ENCODE measurements at regions not wholly inside any gene's neighbourhood (a gene's known extent, or its start where the extent isn't known, plus 50 kb on each side); places are given as distances from the start of the nearest gene placed in this dataset.

- no peak for DNase-seq
These were observed 130.2 kb upstream of the ELL2 start for GRCh38 chr5:96091874-96092273.

GRCh38 chr5:96090215-96090614 is 128.6 kb upstream of the ELL2 start:
- DNase-seq: no peak

DNA sequence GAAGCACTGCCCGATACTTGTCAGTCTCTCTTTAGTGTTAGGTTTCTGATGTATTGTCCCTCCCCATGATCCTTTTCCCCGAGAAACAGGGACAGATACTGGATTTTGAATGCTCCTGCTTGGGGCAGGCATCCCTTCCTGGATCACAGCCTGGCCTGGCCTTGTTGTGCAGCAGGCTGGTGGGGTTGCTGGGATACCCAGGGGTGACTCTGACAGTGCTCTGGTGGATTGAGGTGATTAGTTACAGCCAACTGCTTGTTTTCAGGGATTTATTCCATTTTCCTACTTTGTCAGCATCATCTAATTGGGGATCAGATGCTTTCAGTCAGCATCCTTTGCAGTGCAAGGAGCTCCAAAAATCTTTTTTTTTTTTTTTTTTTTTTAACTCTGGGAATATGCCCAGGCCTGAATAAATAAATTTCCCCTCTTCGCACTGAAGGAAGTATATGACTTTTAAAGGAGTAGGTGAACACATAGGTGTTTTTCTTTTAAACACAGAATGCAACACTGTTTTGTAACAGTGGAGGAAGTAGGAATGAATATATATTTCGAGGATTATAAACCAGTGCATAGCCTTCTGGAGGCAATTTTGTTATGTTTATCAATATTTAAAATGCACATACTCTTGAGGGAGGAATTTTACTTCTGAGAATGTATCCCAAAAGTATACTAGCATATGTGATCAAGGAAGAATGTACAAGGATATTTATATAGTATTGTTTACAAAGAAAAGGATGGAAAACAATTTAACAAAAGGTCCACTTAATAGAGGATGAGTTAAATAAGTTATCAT is 127.3 kb upstream of the ELL2 start:
- DNase-seq: no peak

GRCh38 chr5:96087939-96088338 is 126.3 kb upstream of the ELL2 start:
- DNase-seq: no peak

DNA sequence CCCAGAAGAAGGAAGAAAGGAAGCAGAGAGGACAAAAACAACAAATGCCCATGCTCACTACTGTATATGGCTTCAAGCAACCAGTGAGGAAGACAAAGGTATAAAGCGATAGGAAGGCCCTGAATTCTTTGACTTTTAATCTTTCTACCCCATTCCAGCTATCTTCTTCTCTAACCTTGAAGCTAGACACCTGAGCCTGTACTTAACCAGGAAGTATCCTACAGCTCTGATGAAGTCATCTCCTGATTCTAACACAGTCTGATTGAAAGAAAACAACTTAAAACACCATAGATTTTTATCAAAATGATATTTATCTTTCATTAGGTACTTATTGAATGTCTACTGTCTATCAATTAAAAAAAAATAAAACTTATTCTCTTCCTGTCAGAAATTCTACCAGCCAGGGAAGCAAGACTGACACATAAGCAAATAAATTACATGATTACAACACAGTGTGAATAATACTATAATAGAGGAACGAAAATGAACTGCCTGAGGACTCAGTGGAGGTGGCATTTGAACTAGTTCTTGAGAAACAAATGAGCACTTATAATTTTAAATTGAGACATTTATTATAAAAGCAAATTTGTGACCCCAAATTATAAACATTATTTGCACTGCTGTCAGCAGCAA is 123.3 kb upstream of the ELL2 start:
- no peak for DNase-seq

DNA sequence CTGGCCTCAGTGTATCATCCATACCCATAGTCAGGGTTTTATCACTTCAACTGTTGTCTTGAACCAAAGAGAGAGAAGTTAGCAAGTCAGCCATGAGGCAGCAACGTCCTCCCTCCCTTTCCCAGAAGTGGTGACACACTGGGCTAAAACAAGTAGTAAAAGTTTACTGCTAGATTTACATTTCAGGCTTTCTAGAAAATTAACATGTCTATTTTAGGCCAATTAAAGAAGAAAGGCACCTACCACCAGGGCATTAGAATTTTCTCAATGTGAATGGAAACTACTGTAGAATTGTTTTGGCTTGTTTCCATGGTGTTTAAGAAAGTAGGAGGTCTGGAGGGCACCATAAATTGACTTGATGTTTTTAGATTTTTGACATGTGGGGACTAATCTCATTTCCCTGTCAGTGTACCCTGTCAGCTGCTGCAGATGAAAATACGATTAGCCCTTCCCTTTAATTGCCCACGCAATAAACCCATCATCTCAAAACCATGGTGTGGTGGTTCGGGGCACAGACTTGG is 121.8 kb upstream of the ELL2 start:
- DNase-seq: no peak

DNA sequence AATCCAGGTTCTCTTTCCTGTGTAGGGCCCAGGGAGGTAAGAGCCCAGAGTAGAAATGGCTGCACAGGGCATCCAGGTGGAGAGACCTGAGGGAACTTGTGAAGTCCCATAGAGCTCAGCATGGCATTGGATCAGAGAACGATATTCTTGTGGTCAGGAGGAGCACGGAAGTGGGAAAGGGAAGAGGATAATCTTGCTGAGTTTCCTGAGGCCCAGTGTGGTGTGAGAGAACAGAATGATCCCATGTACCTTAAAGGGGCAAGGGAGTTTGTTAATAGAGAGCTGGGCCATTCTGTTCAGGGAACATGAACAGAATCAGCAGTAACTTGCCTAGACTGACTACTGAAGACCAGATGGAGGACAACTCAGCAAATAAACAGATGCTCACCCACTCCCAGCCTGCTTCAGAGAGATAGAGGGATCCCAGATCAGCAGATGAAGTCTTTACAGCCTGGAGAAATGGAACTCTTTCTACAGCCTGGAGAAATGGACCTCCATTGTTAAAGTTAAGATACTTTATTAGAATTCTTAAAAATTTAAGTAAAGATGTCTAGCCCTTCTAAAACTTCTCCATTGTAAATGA is 119.7 kb upstream of the ELL2 start:
- DNase-seq: no peak

GRCh38 chr5:96080557-96080956 is 118.9 kb upstream of the ELL2 start:
- DNase-seq: no peak

- DNase-seq: no peak
These were observed 118.3 kb upstream of the ELL2 start for GRCh38 chr5:96079962-96080361.

- no peak for DNase-seq
These were observed 117.4 kb upstream of the ELL2 start for GRCh38 chr5:96079075-96079474.

GRCh38 chr5:96076451-96076850 is 114.8 kb upstream of the ELL2 start:
- no peak for DNase-seq

DNA sequence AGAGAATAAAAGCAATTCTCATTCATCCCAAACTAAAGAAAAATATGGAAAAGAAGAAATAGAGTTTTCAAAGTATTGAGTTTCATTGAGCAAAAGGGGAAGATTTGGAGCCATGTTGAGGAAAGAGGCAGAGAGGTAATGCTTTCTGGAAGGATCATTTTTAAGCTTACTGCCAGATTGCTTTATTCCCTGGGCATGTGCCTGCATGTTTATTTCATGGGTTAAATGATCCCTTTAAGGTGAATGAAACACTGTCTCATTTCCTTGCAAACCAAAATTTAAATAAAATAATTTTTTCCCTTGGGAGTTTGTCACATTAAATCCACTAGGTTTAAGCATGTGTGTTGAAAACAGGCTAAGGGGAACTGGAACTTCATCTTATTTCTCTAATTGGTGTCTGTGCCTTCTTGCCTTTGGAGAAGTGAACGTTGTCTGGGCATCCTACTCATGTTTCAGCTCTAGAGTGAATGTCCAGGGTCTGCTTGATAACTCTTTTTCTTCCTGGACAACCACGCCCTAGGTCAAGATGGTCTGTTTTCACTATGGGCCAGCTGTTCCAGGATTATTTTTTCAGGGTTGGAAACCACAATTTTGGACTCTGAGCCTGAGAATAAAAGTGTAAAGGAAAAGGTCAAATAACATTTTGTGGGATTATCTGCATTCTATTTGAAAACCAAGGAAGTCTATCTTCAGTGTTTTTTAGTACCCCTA is 114.1 kb upstream of the ELL2 start:
- no peak for DNase-seq

- DNase-seq: no peak
These were observed 113.2 kb upstream of the ELL2 start for GRCh38 chr5:96074870-96075269.

DNA sequence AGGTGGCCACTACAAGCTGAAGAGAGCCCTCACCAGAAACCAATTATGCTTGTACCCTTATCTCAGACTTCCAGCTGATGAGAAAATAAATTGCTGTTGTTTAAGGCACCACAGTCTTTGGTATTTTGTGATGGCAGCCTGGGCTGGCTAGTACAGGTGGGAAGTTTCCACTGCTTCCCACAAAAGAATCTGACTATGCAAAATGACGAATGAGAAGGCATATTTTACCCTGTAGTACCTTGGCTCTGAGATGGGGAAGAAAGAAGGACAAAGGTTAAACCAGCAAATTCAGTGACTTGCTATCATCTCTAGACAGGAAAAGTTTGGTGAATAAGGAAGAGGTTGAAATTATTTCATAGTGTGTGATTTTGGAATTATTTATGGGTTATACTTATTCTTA is 112.8 kb upstream of the ELL2 start:
- DNase-seq: no peak

DNA sequence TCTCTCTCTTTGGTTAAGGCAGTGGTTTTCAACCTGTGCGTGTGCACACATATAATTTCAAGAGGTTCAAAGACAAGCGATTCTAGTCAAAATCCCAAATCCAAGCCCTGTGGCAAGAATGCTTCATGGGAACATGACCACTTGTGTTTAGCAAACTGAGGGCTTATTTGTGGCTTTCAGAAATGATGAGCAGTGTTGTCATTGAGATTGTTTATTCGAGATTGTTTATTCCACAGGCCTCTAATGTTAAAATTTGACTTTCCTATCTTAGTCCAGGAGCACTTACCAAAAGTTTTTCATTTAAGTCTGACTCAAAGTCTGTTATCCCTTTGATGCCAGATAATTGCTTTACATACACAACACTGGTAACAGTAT is 111.1 kb upstream of the ELL2 start:
- DNase-seq: no peak

- no peak for DNase-seq
These were observed 110.6 kb upstream of the ELL2 start for GRCh38 chr5:96072138-96072790.

- DNase-seq: no peak
These were observed 109.1 kb upstream of the ELL2 start for GRCh38 chr5:96070622-96071225.

DNA sequence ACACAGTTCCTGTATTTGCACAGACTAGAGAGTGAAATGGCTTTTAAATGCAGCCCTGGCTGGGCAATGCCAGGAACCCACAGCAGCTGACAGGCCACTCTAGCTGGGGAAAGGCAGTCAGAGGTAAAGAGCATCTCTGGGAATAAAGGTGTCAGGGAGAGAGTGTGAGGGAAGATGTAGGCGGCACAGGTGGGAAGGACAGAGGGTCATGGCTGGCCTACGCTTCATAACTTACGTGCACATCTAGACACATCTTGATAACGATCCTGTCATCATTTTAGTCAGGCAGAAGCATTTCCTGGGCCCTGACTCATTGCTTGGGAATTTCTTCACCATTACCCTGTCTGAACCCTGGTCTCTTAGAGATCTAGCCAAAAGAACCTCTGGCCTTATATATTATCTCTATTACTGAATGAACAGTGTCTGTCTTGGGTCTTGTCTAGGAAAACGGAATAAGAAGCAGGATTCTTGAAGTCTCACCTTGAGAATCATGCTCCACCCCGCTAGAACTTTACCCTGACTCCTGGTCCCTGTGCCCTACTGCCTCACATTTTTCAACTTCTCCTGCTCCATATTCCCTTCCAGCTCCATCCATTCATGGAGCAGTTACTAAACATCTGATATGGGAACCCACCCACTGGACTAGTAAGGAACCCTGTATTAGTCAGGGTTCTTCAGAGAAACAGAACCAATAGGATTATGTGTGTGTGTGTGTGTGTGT is 106.4 kb upstream of the ELL2 start:
- no peak for DNase-seq

DNA sequence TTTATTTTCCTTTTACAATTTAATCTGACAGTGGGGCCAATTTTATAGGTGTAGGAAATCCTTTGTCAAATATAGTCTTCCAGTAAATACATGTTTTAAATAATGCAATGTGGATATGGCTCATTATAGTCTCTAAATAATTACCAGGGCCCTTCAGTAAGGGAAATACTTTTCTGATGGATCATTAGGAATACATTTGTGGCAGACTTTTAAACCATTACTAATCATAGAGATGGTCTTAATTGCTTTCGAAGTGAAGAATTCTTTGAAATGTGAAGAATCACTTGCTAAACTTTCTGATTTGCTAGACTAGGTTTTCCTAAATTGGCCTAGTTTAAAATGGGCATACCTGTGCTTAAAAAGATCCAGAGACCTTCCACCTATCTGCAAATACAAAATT is 105.6 kb upstream of the ELL2 start:
- DNase-seq: no peak

- DNase-seq: no peak
These were observed 104.7 kb upstream of the ELL2 start for GRCh38 chr5:96066386-96066719.

DNA sequence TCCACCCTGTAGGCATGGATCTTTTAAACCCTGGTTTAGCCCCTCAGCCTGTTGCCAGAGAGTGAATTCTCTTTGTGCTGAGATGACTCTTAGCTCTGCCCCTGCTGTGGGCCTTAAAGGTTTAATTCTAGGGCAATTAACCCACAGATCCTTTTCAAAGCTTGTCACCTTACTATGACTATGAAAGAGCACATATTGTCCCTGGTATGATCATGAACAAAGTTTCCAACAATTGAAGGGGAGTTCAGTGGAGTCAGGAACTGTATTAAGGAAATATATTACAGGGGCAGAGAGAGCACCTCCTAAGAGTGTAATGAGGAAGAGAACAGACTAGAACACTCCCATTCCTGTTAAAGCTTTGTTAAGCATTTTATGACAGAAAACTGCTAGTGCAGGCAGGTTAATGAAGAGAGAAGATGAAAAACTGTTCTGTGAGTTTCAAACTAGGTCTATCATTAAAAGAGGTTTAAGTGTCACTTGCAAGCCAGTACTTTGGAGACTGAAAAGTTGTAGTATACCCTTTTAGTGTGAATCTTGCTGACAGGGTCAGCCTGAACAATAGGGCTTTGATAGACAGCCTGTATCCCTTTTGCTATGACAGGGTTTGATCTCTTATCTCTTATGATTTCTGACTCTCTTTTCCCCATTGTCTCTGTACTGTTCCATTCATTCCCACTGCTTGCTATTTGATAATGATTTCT is 104.2 kb upstream of the ELL2 start:
- DNase-seq: no peak

All from GDM1 (cell line).